Stimulated activated CD4-positive, alpha-beta T cell treated with anti-CD3 and anti-CD28 coated beads, Interleukin-1b, Interleukin-23, amount 100 ng/mL, for 24 hours (primary cell): ENCODE measurements at regions not wholly inside any gene's neighbourhood (a gene's known extent, or its start where the extent isn't known, plus 50 kb on each side); places are given as distances from the start of the nearest gene placed in this dataset.

ENCODE experiments used
- DNase-seq, 4 experiments: peaks; one replicate each; pipeline ENCODE4 v3.0.0-alpha.2; 2020; ENCODE audit warnings: low read depth in 4 of 4, low spot score in 1 of 4

DNA sequence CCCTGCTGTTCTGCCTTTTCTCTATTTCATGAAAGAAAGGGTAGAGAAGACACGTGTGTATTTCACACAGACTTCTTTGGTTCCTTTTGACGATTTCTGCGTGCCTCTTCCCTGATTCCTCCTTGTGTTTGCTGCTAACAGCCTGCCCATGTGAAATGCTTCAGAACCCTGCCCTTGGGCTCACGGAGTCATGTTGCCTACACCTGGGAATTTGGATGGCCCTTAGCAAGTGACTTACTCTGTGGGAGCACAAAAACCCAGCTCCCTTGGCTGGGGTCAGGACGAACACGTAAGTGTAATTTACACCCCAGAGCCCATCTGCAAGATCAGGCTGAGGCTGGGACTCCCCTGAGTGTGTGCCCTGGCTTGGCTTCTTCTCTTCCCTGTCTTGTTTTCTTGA lies 220.3 kb upstream of the BCOR start:
- DNase-seq = no peak

DNA sequence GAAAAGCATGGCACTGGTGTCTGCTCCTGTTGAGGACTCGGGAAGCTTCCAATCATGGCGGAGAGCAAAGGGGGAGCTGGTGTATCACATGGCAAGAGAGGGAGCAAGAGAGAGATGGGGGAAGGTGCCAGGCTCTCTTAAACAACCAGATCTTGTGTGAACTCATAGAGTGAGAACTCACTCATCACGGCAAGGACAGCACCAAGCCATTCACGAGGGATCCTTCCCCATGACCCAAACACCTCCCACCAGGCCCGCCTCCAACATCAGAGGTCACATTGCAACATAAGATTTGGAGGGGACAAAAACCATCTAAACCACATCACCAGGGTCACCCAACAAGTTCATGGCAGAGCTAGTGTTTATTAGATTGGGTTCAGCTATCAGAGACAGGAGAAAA lies 218.7 kb upstream of the BCOR start:
- no peak for DNase-seq

DNA sequence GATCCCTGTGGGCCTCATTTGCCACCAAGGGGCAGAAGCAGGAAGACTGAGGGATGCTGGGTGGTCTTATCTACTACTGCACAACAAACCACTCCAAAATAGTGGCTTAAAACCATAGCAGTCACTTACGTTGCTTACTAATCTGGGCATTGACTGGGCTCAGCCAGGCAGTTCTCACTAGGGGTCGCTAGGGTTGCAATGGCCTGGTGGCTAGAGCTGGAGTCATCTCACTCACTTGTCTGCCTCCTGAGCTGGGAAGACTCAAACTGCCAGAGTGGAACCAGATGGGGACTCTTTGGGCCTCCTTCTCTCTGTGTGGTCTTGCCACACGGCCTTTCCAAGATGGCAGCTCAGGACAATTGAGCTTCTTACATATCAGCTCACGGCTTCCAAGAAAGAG lies 216.3 kb upstream of the BCOR start:
- DNase-seq = no peak

DNA sequence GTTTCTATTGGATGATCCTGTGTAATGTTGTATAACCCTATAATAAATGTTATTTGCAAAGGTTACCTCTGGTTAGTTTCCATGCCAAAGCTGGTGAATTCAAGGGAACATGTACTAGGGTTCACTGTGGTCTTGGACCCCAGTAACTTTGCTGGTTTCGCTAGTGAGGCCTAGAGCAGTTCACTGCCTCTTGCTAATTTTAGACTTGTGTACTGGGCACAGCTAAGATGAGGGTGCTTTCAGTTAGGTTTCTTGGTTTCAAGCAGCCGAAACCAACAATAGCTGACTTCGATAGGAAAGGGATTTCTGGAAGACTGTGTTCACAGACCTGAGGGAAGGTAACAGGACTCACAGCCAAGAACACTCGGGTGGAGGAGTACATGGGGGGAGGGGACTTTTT lies 215.5 kb upstream of the BCOR start:
- no peak for DNase-seq

DNA sequence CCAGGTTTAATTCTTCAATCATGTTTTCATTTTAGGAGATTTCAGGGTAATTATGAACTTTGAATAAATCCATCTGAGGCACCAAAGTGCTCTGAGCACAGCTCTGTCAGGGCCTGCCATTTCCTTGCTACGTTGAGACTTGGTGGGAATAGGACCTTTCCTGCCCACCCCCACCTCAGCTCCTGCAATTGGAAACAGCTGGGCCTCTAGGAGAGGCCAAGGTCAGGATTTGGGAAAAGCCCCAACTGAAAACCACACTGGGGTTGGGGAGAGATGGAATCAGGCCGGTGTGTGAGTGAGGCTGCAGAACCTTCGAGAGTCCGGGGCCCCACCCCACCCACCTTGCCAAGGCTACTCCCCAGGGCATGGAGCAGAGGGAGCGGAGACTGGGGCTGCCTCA lies 212.7 kb upstream of the BCOR start:
- no peak for DNase-seq

DNA sequence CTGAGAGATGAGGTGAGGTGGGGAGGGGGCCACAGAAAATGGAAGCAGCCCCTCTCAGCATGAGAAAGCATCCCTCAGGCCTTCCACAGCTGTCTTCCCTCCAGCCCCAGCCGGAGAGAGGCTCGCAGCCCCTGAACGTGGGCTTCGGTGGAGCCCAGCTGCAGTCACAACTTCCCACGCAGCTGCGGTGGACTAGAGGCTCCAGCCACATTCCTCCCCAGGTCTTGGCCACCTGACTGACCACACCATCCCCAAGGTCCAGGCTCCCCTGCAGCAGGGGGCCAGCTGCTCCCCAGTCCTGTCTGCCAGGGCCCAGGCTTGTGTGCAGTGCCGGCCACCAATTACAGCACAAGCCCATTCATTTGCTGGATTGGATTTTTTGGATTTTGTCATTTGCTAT lies 212.3 kb upstream of the BCOR start:
- no peak for DNase-seq

DNA sequence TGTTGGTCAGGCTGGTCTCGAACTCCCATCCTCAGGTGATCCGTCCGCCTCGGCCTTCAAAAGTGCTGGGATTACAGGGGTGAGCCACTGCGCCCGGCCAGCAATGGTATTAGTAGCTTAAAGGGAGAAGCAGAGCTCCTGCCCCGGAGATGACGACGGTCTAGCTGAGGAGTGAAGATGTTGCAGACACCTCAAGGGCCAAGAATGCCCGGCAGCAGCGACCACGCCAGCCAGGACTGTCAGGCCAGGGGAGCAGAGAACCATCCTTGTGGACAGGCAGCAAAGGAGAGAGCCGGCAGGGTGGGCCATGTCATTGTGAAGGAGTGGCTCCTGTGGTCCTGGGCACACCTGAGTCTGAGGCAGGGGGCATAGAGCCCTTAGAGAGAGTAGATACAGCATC lies 210.1 kb upstream of the BCOR start:
- no peak for DNase-seq

DNA sequence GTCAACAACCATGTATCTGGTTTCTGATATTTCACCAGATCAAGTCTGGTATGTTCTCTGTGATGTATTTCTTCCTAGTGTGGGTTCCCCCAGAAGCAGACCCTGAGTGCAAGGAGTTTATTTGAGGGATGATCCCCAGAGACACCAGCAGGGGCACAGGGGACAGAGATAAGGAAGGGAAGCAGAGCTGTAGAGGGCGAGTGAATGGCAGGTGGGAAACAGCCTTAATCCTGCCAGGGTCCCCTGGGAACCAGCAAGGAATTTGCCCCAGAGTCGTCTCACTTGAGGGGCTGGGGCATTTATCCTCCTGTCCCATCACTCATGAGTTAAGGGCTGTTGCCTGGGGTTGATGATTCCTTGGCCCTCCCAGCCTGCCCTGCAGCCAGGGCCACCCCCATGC lies 206.4 kb upstream of the BCOR start:
- DNase-seq = no peak

DNA sequence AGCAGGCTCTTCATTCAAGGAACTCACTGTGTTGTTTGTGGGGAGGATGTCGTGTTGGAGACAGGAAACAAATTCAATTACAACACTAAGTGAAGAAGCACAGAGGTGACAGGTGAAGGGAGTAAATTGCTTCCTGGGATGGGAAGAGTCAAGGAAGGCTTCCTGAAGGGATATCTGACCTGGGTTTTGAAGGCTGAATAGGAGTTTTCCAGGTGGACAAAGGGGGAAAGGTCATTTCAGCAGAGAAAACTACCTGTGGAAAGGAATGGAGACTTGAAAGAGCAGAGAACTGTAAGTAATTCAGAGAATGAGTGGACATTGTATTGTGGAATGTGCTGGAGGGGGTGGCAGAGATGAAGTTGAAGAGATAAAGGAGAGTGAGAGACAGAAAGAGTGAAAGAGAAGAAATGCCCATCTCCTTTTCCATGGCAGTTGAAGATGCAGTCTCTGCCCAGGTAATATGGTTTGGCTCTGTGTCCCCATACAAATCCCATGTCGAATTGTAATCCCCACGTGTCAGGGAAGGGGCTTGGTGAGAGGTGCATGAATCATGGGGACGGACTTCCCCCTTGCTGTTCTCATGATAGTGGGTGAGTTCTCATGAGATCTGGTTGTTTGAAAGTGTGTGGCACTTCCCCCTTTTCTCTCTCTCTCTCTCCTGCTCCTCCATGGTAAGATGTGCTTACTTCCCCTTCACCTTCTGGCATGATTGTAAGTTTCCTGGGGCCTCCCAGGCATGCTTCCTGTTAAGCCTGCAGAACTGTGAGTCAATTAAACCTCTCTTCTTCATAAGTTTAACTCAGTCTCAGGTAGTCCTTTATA lies 205.7 kb upstream of the BCOR start:
- no peak for DNase-seq

DNA sequence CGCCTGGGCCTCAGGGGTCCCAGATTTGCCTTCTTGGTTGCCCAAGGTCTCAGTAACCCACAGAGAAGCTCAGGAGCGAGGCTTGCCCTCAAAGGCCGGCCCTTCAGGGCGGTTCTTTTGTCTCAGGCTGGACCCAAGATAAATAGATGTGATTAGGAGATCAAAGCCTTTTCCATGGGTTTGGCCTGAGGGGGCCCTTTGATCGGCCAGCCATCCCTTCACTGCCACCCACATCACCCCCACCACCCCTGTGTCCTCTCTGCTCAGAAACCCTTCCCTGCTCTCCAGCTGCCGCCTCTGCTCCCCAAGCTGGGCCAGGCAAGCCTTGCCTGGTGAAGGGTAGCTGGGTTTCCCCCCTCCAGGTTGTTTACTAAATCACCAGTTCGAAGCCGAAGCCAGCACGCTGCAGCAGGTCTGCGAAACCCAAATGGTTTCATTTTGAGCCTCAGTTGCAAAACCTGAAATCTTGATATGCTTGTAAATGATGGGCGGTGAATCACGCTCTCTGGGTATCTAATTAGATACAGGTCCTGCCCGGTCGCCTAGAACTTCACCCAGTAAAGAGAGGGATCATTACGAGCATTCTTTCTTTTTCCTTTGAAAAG lies 202.6 kb upstream of the BCOR start:
- no peak for DNase-seq

DNA sequence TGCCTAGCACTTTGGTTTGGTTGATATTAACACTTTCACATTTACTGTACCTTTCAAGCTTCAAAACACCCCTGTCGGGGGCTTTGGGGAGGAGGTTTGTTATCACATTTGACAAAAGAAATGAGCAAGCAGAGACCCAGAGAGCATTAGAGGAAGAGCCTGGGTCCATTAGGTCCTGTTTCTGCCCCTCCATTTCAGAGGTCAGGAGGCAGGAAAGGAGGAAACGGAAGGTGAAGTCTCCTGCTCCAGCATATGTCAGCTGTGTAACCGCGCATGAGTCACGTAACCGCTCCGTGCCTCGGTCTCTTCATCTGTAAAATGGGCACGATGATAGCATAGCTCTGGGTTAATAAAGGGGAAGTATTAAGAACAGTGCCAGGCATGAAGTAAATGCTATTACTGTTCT lies 201.9 kb upstream of the BCOR start:
- DNase-seq = no peak

DNA sequence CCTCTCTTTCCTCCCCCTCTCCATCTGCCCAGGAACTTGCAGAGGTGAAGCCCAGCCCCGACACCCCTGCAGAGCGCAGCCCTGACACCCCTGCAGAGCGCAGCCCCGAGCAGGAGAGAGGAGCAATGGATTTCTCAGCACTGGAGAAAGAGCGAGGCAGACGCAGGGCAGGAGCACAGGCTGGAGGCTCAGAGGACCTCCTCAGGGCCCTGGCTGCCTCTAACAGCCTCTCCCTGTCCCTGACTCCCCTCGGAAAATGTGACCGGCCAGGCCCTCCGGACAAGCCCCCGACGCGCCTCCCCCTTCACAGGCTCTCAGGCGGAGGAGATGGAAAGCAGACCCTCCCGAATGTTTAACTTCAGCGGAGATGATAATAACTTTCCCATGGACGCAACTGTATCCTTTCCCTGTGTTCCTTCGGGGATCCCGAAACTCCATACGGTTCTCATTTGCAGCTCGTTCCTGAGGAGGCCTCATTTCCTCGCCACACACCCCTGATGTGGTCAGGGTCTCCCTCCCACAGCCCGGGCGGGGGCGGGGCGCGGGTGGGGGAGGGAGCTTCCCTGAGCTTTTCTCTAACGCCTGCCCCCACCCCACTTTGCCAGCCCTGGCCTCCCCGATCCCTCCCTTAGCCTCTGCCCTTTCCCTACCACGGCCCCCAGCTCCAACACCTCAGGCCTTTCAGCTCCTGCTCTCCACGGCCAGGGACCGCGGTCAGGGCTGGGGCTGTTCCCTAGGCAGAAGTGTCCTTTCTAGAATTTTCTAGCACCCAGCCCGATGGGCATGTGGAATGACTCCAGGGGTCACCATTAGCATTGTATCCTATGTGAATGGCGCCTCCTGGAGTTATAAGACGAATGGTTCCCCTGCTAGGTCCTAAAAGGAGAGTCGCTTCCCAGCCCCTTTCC lies 201.1 kb upstream of the BCOR start:
- no peak for DNase-seq

DNA sequence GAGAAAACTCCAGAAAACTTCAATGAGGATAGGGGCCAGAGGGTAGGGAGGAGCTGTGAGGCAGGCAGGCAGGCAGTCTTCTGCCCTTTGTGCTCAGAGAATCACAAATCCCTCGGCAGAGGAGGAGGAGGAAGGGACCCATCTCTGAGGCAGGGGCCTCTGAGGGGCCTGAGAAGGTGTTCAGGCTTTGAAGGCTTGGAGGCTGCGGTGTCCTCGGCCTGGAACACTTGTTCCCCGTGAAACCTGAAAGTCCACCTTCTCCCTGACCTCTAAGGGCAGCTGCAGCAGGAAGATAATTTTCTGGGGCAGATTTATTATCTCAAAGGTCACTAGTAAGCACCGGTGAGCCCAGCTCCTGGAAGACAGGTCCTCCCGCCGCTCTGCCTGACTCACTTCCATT lies 200.3 kb upstream of the BCOR start:
- DNase-seq = no peak

DNA sequence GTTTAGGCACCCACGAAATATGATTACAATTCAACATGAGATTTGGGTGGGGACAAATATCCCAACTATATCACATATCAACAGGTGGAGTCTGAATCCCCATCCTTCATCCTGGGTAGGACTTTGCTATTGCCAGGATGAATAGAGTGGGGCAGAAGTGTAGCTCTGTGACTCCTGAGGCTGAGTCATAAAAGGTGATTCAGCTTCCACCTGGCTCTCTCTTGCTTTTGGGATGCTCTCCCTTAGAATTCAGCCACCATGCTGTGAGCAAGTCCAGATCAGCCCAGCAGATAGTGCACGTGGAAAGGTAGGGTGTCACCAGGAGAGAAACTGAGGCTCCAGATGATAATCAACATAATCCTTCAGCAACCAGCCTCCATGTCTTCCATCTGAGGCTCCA lies 193.8 kb upstream of the BCOR start:
- DNase-seq = no peak

DNA sequence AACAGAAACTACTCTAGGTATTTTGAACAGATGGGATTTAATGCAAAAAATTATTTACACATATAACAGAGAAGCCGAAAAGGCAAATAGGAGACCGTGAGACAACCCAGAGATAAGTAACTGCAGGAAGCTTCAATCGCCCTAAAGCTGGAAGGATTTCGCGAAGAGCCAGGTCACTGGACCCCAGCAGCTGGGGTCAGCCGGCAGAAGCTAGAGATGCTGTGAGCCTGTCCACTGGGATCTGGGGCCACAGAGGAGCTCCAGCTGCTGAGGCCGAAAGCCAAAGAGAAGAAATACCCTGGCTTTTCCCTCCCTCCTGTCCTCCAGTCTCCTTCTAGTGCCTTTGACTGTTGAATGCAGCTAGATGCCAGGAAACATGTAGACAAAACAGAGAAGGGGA lies 192.8 kb upstream of the BCOR start:
- DNase-seq = no peak

DNA sequence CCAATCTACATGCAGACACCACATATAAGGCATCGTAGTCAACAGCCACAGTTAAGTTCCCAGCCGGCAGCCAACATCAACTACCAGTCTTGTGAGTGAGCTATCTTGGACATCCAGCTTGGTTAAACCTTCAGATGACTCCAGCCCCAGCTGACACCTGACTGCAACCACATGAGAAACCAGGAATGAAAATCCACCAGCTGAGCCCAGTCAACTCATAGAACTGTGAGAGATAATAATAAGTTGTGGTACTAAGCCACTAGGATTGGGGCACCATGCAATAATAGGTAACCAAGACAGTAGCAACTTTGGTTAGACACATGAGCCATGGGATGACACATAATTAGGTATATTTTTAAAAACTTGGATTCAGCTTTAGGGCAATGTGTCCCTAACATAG lies 188.1 kb upstream of the BCOR start:
- DNase-seq = no peak

DNA sequence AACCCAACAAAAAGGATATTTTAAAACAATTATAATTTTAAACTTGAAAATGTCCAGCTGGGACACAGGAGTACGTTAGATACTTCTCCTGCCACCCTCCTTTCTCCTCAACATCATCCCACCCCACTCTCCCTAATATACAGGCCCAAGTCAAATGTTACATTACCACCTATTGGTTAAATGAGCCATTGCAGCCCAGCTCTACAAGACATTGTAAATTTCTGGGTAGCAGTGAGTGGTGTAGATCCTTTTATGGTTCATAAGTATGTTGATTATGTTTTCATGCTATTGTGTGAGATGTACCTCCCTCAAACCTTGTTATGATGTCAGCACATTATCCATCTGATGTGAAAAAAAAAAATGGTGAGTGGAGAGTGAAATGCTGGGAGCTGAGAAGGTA lies 187.1 kb upstream of the BCOR start:
- no peak for DNase-seq

DNA sequence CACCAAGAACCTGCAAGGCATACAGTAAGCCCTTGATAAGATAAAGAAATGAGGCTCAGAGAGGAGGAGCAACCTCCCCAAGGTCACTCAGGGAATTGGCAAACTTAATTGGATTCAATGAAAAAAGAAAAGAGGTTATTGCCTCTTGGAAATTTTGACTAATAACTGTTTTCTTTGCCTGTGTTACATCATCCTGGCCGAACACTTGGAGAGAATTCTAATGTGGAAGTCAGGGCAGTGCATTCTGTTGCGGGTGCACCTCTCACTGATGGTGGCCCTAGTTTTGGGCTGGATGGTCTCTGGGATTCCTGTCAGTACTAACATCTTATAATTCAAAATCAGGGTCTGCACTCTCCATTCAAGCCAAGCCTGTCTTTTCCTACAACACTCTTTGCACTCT lies 186.2 kb upstream of the BCOR start:
- no peak for DNase-seq

DNA sequence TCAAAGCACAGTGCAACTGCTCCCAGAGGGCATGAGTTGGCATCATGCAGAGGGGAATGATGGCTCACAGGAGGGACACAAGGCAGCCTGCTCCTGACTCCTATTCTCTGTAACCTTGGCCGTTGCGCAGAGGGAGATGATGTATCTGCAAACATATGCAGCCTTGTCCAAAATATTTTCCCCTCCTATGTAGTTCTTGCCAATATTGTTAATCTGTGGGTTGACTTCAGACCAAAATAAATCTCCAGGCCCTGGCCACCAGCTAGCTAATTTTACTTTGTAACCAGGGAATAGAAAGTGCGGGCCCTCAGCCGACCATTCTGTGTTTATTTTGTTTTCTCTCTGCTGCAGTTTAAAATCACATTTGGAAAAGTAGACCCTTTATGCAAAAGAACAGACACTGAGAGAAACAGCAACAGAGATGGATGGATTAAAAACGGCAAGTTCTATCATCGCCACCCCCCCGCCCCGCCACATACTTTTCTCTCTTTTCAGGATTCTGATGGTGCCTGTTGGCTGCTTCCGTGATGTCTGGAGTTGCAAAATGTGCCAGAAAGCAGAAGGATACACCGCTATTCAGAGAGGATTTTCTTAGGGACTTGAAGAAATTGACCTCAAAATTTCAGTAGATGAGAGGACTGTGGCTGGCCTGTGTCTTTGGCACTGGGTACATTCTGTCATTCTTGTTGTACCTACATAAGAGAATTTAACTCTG lies 185.3 kb upstream of the BCOR start:
- DNase-seq = no peak

DNA sequence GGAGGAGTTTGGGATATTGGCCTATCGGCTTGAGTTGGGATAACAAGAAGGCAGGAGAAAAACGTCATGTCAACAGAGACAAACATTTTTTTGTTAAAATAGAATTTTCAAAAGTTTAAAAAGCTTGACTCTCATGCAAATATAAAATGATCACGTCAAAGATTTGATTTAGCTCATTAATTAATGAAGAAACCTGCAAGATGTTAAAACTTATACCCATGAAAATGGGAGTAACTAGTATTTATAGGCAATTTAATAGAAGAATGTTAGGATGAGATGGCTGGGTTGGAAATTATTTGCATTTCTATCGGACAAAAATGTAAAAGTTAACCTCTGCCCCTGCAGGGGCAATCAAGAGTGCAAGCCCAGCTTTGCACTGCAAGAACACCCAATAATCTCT lies 184.6 kb upstream of the BCOR start:
- no peak for DNase-seq

DNA sequence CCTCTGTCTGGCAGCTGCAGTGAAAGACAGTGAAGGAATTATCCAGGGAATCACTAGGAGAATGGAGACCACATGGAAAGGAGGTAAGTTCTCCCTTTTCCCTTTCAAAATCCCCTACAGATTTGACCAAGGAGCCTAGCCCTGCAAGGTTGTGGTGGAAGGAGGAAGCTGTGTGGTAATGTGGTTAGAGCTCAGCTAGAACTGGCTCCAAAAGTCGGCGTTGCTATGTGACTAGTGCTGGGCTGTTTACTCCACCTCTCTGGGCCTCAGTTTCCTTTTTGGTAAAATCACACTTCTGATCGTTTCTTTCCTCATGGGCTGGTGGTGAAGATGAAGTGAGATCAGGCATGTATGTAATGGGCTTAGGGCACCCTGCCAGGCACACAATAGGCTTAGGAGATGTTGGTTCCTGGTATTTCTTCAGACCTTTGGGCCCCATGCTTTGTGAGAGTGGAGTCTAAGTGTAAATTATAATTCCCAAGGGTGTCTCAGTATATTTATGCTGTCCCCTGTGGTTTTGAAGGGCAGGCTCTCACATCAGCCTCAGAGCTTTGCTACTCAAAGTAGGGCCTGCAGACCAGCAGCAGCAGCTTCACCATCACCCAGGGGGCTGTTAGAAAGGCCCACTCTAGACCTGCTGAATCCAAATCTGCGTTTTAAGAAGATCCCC lies 183.7 kb upstream of the BCOR start:
- no peak for DNase-seq
